Uterus (tissue), 3 donors: ENCODE measurements at regions not wholly inside any gene's neighbourhood (a gene's known extent, or its start where the extent isn't known, plus 50 kb on each side); places are given as distances from the start of the nearest gene placed in this dataset.

Experiments used
- DNase-seq, 2 donors: peaks; one replicate each; pipeline ENCODE4 v3.0.0-alpha.2; 2019 to 2020
- H3K27ac ChIP-seq, 2 donors: fragments of 200-600 bp; sonication (generic); 1 replicate in 1 of 2; 2 replicates in 1 of 2; pipeline ENCODE4 v1.5.1; 2016 to 2018
- H3K27me3 ChIP-seq, 2 donors: fragments of 200-600 bp; sonication (generic); one replicate each; pipeline ENCODE4 v1.5.1; 2018 to 2019; ENCODE audit warnings: control low read depth in 1 of 2
- H3K36me3 ChIP-seq, 2 donors: fragments of 200-600 bp; sonication (generic); one replicate each; pipeline ENCODE4 v1.5.1; 2019; ENCODE audit warnings: control low read depth in 1 of 2
- H3K4me1 ChIP-seq, 2 donors: fragments of 200-600 bp; sonication (generic); one replicate each; pipeline ENCODE4 v1.5.1; 2018 to 2019; ENCODE audit warnings: control low read depth in 1 of 2
- H3K4me3 ChIP-seq, 2 donors: fragments of 200-600 bp; sonication (generic); 1 replicate in 1 of 2; 2 replicates in 1 of 2; pipeline ENCODE4 v1.5.1; 2018 to 2019; ENCODE audit warnings: mild to moderate bottlenecking in 1 of 2
- H3K9me3 ChIP-seq, 2 donors: fragments of 200-600 bp; sonication (generic); one replicate each; pipeline ENCODE4 v1.5.1; 2019; ENCODE audit warnings: control low read depth in 1 of 2
- POLR2A ChIP-seq, 2 donors: fragments of 450-650 bp; IDR thresholded peaks; one replicate each; pipeline ENCODE4 v1.6.1; 2016; ENCODE audit warnings: antibody characterized with exemption in 2 of 2, mild to moderate bottlenecking in 1 of 2, moderate library complexity in 1 of 2
- intact Hi-C: fragments of 100-400 bp; cut with DNase I; formaldehyde crosslinking; loops from one replicate; pipeline ENCODE4 v1.15.1; 2023; ENCODE audit warnings: low total_unique reads
- TF ChIP-seq, protein P1 (sequence below), 4 experiments: fragments of 200-600 bp in 2 of 4; fragments of 450-650 bp in 2 of 4; sonication (generic) in 2 of 4; IDR thresholded peaks; one replicate each; pipeline ENCODE4 v1.5.1; 2016 to 2019; ENCODE audit warnings: antibody characterized with exemption in 4 of 4, mild to moderate bottlenecking in 2 of 4, moderate library complexity in 1 of 4
- donor health status: DM: yes; HTN: yes; CAD: no.

DNA sequence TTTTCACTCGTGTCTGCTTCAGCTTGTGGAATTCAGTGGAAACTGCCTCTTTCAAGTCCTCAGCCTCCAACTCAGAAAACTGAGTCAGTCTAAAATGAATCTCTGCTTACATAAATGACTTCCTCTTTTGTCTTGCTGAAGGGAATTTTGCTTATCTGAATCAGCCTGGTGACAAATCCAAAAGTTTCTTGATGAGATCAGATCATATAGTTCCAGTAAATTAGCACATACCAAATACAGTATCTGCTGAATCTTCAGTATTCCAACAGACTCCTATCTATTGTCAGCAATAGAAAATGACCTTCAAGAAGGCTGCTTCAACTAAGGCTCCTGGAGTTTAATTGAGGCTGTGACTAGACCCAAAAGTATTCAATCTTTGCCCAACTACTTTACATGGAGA is 290.0 kb downstream of the MZT1 start:
- no peaks in the 10 kb centered on the region for H3K27me3 ChIP-seq
- H3K9me3 ChIP-seq, result no peaks in the 10 kb centered on the region
- H3K27ac ChIP-seq, result no peak overlapping the region
- H3K36me3 ChIP-seq, result no peaks in the 10 kb centered on the region
- no peaks in the 10 kb centered on the region for H3K4me1 ChIP-seq
- no peak overlapping the region for H3K4me3 ChIP-seq
- TF ChIP-seq, protein P1, sequence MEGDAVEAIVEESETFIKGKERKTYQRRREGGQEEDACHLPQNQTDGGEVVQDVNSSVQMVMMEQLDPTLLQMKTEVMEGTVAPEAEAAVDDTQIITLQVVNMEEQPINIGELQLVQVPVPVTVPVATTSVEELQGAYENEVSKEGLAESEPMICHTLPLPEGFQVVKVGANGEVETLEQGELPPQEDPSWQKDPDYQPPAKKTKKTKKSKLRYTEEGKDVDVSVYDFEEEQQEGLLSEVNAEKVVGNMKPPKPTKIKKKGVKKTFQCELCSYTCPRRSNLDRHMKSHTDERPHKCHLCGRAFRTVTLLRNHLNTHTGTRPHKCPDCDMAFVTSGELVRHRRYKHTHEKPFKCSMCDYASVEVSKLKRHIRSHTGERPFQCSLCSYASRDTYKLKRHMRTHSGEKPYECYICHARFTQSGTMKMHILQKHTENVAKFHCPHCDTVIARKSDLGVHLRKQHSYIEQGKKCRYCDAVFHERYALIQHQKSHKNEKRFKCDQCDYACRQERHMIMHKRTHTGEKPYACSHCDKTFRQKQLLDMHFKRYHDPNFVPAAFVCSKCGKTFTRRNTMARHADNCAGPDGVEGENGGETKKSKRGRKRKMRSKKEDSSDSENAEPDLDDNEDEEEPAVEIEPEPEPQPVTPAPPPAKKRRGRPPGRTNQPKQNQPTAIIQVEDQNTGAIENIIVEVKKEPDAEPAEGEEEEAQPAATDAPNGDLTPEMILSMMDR (IDR thresholded peaks at IDR 0.05), result no peak
- TF ChIP-seq POLR2A (IDR thresholded peaks at IDR 0.05), result no peak
- no peak for DNase-seq
- intact Hi-C loops, result no loop called here

DNA sequence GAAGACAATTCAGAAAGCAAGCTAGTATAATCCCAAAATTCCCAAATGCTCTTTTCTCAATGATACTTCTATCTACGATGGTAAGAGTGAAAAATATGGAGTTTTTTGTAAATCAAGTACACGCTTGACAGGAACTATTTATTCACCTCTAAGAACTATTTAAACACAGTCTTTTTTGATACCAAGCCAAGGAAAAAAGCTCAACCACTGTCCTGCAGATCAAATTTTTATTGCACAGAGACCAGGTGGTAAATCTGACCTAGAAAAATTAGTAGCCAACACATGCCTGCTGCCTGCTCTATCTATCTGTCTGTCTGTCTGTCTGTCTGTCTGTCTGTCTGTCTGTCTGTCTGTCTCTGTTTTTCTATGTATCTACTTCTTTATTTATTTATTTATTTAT is 292.2 kb downstream of the MZT1 start:
- intact Hi-C loops, result no loop called here
- no peak overlapping the region for H3K27ac ChIP-seq
- H3K27me3 ChIP-seq, result no peaks in the 10 kb centered on the region
- no peak overlapping the region for H3K4me3 ChIP-seq
- H3K4me1 ChIP-seq, result no peaks in the 10 kb centered on the region
- no peak for DNase-seq
- TF ChIP-seq, protein P1 (IDR thresholded peaks at IDR 0.05), result no peak
- no peak for TF ChIP-seq POLR2A (IDR thresholded peaks at IDR 0.05)
- H3K9me3 ChIP-seq, result no peaks in the 10 kb centered on the region
- H3K36me3 ChIP-seq, result no peaks in the 10 kb centered on the region

DNA sequence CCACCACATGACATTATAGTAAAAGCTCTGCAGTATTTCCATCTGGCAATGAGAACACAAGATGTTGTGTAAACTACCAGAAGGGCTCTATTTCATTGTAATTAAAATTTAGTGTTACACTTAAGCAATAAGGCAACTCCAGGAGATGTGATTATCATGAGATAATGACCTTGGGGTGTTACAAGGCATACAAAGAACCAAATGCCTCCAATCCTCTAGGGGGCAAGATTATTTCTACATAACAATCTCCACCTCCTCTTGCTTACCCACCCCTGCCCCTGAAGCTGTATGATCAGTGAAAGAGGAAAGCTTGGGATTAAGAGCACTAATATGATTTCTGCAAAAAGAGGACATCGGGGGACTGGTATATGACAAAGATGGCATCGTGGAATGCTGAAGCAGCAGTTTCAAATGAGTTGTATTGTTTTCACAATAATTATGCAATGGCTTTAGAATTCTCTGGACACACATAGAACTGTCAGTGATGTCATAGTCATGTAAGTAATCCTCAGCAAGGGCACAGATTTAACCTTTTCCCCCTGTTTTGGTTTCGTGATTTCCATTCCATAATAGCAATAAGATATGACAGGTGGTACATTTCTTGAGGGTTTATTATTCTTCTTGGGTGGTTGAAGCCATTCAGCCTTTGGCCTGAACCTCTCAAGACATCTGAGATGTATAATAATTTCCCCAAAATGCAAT is 295.3 kb downstream of the MZT1 start:
- no peaks in the 10 kb centered on the region for H3K9me3 ChIP-seq
- TF ChIP-seq, protein P1 (IDR thresholded peaks at IDR 0.05), result no peak
- no peak for TF ChIP-seq POLR2A (IDR thresholded peaks at IDR 0.05)
- intact Hi-C loops, result no loop called here

GRCh38 chr13:72430923-72431322 is 296.5 kb downstream of the MZT1 start:
- no peak for DNase-seq
- H3K4me3 ChIP-seq, result no peak overlapping the region
- intact Hi-C loops, result no loop called here
- H3K27me3 ChIP-seq, result no peaks in the 10 kb centered on the region
- no peaks in the 10 kb centered on the region for H3K36me3 ChIP-seq
- no peaks in the 10 kb centered on the region for H3K4me1 ChIP-seq
- H3K9me3 ChIP-seq, result no peaks in the 10 kb centered on the region
- no peak overlapping the region for H3K27ac ChIP-seq
- no peak for TF ChIP-seq POLR2A (IDR thresholded peaks at IDR 0.05)
- TF ChIP-seq, protein P1 (IDR thresholded peaks at IDR 0.05), result no peak

More for the DNA sequence above, 295.3 kb downstream of the MZT1 start:
- Histone ChIP-seq H3K27me3 (no peaks in the 10 kb centered on the region), H3K27ac (no peak overlapping the region), H3K4me3 (no peak overlapping the region), H3K4me1 (no peaks in the 10 kb centered on the region), H3K36me3 (no peaks in the 10 kb centered on the region)
- DNase-seq, result no peak

DNA sequence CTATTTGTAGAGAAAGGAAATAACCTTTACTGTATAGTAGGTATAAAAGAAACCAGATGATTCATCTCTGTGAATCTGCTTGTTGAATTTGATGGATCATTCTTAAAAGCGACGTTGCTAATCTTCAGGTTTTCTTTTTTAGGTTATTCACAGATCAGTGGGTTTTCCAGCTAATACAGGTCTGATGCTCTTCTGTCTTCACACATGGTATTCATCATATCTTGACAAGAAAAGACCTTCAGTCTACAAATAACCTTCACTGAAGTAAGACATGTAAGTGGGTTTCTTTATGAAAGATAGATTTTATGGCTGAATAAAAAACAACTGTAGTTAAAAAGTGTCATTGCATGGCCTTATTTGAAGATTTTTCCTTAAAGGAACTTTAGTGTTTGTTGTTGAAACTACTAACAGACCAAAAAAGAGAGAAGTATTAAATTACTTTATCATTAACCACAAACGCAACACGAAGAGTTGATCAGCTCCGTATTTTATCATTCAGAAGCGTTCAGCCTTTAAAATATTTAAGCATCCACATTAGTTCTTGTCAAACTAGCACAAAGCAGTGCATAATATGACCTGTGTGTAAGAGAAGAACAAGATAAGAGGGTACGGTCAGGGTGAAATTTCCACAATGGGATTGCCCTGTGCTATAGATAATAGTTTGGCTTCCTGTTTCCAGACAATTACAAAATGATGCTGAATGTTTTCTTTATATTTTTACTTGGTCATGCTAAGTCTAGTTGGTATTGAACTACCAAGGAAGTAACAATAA is 299.5 kb downstream of the MZT1 start:
- H3K36me3 ChIP-seq, result no peaks in the 10 kb centered on the region
- no peaks in the 10 kb centered on the region for H3K27me3 ChIP-seq
- no peaks in the 10 kb centered on the region for H3K4me1 ChIP-seq
- no peaks in the 10 kb centered on the region for H3K9me3 ChIP-seq
- DNase-seq, result no peak
- no peak overlapping the region for H3K27ac ChIP-seq
- TF ChIP-seq, protein P1 (IDR thresholded peaks at IDR 0.05), result no peak
- TF ChIP-seq POLR2A (IDR thresholded peaks at IDR 0.05), result no peak
- H3K4me3 ChIP-seq, result no peak overlapping the region
- intact Hi-C loops, result no loop called here
